ENCODE measurements at regions not wholly inside any gene's neighbourhood (a gene's known extent, or its start where the extent isn't known, plus 50 kb on each side); places are given as distances from the start of the nearest gene placed in this dataset.

DNA sequence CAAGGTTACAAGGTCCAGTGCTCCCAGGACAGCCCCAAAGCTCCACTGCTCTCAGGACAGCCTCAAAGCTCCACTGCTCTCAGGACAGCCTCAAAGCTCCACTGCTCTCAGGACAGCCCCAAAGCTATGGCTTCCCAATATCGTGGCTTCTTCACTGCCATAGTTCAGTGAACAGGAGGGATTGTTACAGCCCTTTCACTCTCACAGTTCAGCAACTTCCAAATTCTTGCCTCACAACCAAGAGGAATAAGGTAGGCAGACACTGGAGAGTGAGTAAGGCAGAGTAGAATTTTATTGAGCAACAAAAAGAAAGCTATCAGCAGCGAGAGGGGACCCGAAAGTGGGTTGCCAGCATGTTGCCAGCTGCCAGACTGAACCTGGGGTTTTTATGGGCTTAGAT lies 277.6 kb downstream of the CDH10 start:
- Histone ChIP-seq H3K4me1 (no peaks in the 10 kb centered on the region), H3K27ac (no peak overlapping the region), H3K9me3 (no peaks in the 10 kb centered on the region), H3K27me3 (no peaks in the 10 kb centered on the region), H3K4me3 (no peak overlapping the region), H3K36me3 (no peaks in the 10 kb centered on the region)
- DNase-seq (no peak), ATAC-seq (ENCODE audit: low FRiP score in 2 of 2) (no peak)
- TF ChIP-seq EP300 (IDR thresholded peaks at IDR 0.05) (no peak), POLR2AphosphoS5 (IDR thresholded peaks at IDR 0.05) (no peak), CTCF (IDR thresholded peaks at IDR 0.05) (no peak), POLR2A (IDR thresholded peaks at IDR 0.05) (no peak)
- 84 to 90% methylated on average over 3 of the region's 3 CpGs for WGBS, 2 donors

GRCh38 chr5:24368115-24368514 lies 276.7 kb downstream of the CDH10 start:
- Histone ChIP-seq H3K36me3 (no peaks in the 10 kb centered on the region), H3K27ac (no peak overlapping the region), H3K4me1 (no peaks in the 10 kb centered on the region), H3K4me3 (no peak overlapping the region), H3K27me3 (no peaks in the 10 kb centered on the region), H3K9me3 (no peaks in the 10 kb centered on the region)
- no peak for TF ChIP-seq POLR2A (IDR thresholded peaks at IDR 0.05)
- no peak for TF ChIP-seq POLR2AphosphoS5 (IDR thresholded peaks at IDR 0.05)
- no peak for TF ChIP-seq EP300 (IDR thresholded peaks at IDR 0.05)
- TF ChIP-seq CTCF (IDR thresholded peaks at IDR 0.05): no peak
- ATAC-seq (ENCODE audit: low FRiP score in 2 of 2) (no peak), DNase-seq (no peak)
- 36 to 39% methylated on average over 2 of the region's 2 CpGs for WGBS, 2 donors

DNA sequence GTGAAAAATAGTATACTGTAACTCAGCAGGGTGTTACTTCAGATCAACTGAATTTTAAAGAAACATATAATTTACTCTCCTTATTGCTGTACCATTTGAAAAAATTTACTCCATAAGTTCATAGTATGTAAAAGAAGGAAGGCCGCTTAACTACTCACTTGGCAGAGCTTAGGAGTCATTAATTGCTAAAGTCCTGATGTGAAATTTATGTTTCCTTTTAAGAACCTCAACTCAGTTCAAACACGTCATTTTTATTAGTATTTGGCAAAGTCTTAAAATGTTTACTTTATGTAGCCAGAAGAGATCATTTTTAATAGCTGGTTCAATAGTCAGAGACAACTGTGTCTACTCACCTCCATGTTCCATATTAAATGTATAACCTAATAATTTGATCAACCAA lies 268.6 kb downstream of the CDH10 start:
- Histone ChIP-seq H3K36me3 (no peaks in the 10 kb centered on the region), H3K4me3 (no peak overlapping the region), H3K9me3 (no peaks in the 10 kb centered on the region), H3K27me3 (no peaks in the 10 kb centered on the region), H3K27ac (no peak overlapping the region), H3K4me1 (no peaks in the 10 kb centered on the region)
- no peak for ATAC-seq (ENCODE audit: low FRiP score in 2 of 2)
- TF ChIP-seq CTCF (IDR thresholded peaks at IDR 0.05): no peak
- TF ChIP-seq POLR2A (IDR thresholded peaks at IDR 0.05): no peak
- TF ChIP-seq POLR2AphosphoS5 (IDR thresholded peaks at IDR 0.05): no peak
- TF ChIP-seq EP300 (IDR thresholded peaks at IDR 0.05): no peak
- no peak for DNase-seq
- WGBS, 2 donors: 69 to 74% methylated on average over 2 of the region's 2 CpGs

DNA sequence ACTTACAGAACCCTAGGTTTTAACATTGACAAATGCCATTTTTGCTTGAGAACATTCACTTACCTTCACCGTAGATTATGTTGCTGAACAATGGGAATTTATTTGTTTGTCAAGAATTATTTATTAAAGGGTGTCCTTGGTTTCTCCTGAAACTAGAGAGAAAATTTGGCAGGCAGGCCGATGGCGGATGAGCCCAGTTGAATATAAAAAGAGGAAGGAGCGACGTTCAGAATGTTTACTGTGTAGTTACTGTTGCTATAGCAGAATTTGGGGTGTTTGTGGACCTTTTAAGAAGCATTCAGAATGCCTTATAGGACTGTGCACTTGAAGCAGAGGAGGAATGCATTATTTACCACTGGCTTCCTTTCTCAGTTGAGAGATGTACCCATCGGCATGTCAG lies 268.2 kb downstream of the CDH10 start:
- no peak overlapping the region for H3K27ac ChIP-seq
- ATAC-seq (ENCODE audit: low FRiP score in 2 of 2): no peak
- H3K4me1 ChIP-seq: no peaks in the 10 kb centered on the region
- H3K9me3 ChIP-seq: no peaks in the 10 kb centered on the region
- no peak for DNase-seq
- TF ChIP-seq POLR2AphosphoS5 (IDR thresholded peaks at IDR 0.05): no peak
- no peak for TF ChIP-seq CTCF (IDR thresholded peaks at IDR 0.05)
- TF ChIP-seq EP300 (IDR thresholded peaks at IDR 0.05): no peak
- no peak for TF ChIP-seq POLR2A (IDR thresholded peaks at IDR 0.05)
- no peak overlapping the region for H3K4me3 ChIP-seq
- H3K36me3 ChIP-seq: no peaks in the 10 kb centered on the region
- no peaks in the 10 kb centered on the region for H3K27me3 ChIP-seq
- 73 to 74% methylated on average over 6 of the region's 6 CpGs for WGBS, 2 donors

DNA sequence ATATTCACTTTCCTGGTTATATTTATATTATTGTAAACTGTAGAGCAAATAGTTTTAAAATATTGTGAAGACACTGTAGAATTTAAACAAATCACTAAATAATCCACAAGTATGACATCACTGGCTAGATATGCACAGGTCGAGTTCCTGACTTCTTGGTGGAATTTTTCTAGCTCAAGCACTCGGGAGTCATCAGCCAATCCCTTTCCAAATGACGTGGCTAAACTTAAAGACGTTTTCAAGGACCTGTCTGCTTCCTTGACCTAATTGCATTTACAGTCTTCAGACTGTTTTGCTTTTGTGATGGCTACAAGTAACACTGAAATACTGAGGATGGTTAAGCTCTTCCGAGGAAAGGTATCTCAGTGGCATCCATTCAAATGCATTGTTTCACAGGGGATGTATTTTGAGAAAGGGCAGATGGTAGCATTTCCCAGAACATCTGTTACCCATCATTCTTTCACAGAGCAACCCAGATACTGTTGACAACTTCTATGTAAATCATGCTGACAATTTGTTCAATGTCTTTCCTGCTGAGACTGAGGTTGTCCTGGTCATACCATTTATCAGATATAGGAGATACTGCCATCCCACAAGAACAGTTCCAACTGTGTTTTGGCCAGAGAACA lies 262.8 kb downstream of the CDH10 start:
- no peak for ATAC-seq (ENCODE audit: low FRiP score in 2 of 2)
- no peak for TF ChIP-seq POLR2A (IDR thresholded peaks at IDR 0.05)
- no peak for TF ChIP-seq CTCF (IDR thresholded peaks at IDR 0.05)
- no peak for TF ChIP-seq EP300 (IDR thresholded peaks at IDR 0.05)
- TF ChIP-seq POLR2AphosphoS5 (IDR thresholded peaks at IDR 0.05): no peak
- 22 to 24% methylated on average over 5 of the region's 5 CpGs for WGBS, 2 donors
- H3K9me3 ChIP-seq: no peaks in the 10 kb centered on the region
- DNase-seq: no peak
- H3K27me3 ChIP-seq: no peaks in the 10 kb centered on the region
- H3K27ac ChIP-seq: no peak overlapping the region
- no peaks in the 10 kb centered on the region for H3K4me1 ChIP-seq
- no peak overlapping the region for H3K4me3 ChIP-seq
- H3K36me3 ChIP-seq: no peaks in the 10 kb centered on the region

Measured in upper lobe of left lung (tissue), 6 donors.